SK-N-SH treated with all-trans-retinoic acid at 6 μM for 48 hours (cell line): ENCODE measurements at regions not wholly inside any gene's neighbourhood (a gene's known extent, or its start where the extent isn't known, plus 50 kb on each side); places are given as distances from the start of the nearest gene placed in this dataset.

Experiments
- ATAC-seq: fragments of 200-7000 bp; cut with Tn5 transposase; 3 replicates; pipeline ENCODE4 v1.9.1; 2020; ENCODE audit warnings: mild to moderate bottlenecking, moderate library complexity
- ARNTL ChIP-seq: fragments of 450-650 bp; formaldehyde crosslinking; IDR thresholded peaks from 2 replicates; pipeline ENCODE4 v1.5.0; 2020; ENCODE audit warnings: low read depth, mild to moderate bottlenecking, moderate library complexity, borderline replicate concordance
- BACH2 ChIP-seq: fragments of 250-450 bp; sonication (Bioruptor Pico); IDR thresholded peaks from 2 replicates; pipeline ENCODE4 v1.9.0; 2021; ENCODE audit warnings: mild to moderate bottlenecking, borderline replicate concordance
- ESRRG ChIP-seq: fragments of 250-450 bp; sonication (Bioruptor Pico); IDR thresholded peaks from 2 replicates; pipeline ENCODE4 v1.6.1; 2021; ENCODE audit warnings: mild to moderate bottlenecking
- GLIS3 ChIP-seq: fragments of 250-450 bp; sonication (Bioruptor Pico); IDR thresholded peaks from 2 replicates; pipeline ENCODE4 v1.5.0; 2020; ENCODE audit warnings: mild to moderate bottlenecking, moderate library complexity
- OSR1 ChIP-seq: fragments of 250-450 bp; sonication (Bioruptor Pico); IDR thresholded peaks from 2 replicates; pipeline ENCODE4 v1.8.0; 2022; ENCODE audit warnings: moderate library complexity, mild to moderate bottlenecking, inconsistent platforms
- PPARA ChIP-seq: fragments of 250-450 bp; sonication (Bioruptor Pico); IDR thresholded peaks from 2 replicates; pipeline ENCODE4 v1.5.0; 2020; ENCODE audit warnings: mild to moderate bottlenecking, borderline replicate concordance
- RARB ChIP-seq: fragments of 250-450 bp; sonication (Bioruptor Pico); IDR thresholded peaks from 2 replicates; pipeline ENCODE4 v1.8.0; 2021; ENCODE audit warnings: mild to moderate bottlenecking, moderate library complexity
- SNAI2 ChIP-seq: fragments of 250-450 bp; sonication (Bioruptor Pico); IDR thresholded peaks from 2 replicates; pipeline ENCODE4 v1.5.0; 2020; ENCODE audit warnings: mild to moderate bottlenecking, moderate library complexity
- TCF4 ChIP-seq: fragments of 250-450 bp; sonication (Bioruptor Pico); IDR thresholded peaks from 2 replicates; pipeline ENCODE4 v1.8.0; 2021; ENCODE audit warnings: mild to moderate bottlenecking, moderate library complexity, borderline replicate concordance
- TOX ChIP-seq: fragments of 250-450 bp; sonication (Bioruptor Pico); IDR thresholded peaks from 2 replicates; pipeline ENCODE4 v1.8.0; 2021; ENCODE audit warnings: mild to moderate bottlenecking, moderate library complexity, borderline replicate concordance
- ZC3H10 ChIP-seq: fragments of 250-450 bp; sonication (Bioruptor Pico); IDR thresholded peaks from 2 replicates; pipeline ENCODE4 v1.5.1; 2021; ENCODE audit warnings: mild to moderate bottlenecking, moderate library complexity
- ZFP3 ChIP-seq: fragments of 250-450 bp; sonication (Bioruptor Pico); IDR thresholded peaks from 2 replicates; pipeline ENCODE4 v1.5.0; 2020; ENCODE audit warnings: mild to moderate bottlenecking, moderate library complexity
- ZFP30 ChIP-seq: fragments of 450-650 bp; formaldehyde crosslinking; IDR thresholded peaks from 2 replicates; pipeline ENCODE4 v1.5.0; 2022; ENCODE audit warnings: mild to moderate bottlenecking, moderate library complexity
- ZNF565 ChIP-seq: fragments of 450-650 bp; formaldehyde crosslinking; conservative IDR thresholded peaks from 2 replicates; pipeline ENCODE4 v1.5.0; 2020; ENCODE audit warnings: low read depth, mild to moderate bottlenecking, moderate library complexity
- ZNF70 ChIP-seq: fragments of 450-650 bp; formaldehyde crosslinking; IDR thresholded peaks from 2 replicates; pipeline ENCODE4 v1.5.0; 2020; ENCODE audit warnings: mild to moderate bottlenecking, moderate library complexity
- ZNF8 ChIP-seq: fragments of 450-650 bp; formaldehyde crosslinking; IDR thresholded peaks from 2 replicates; pipeline ENCODE4 v1.5.0; 2020; ENCODE audit warnings: mild to moderate bottlenecking, moderate library complexity
- TF ChIP-seq, protein P1 (sequence below): fragments of 250-450 bp; sonication (Bioruptor Pico); IDR thresholded peaks from 2 replicates; pipeline ENCODE4 v1.5.1; 2021; ENCODE audit warnings: mild to moderate bottlenecking, moderate library complexity
- TF ChIP-seq, protein P2 (sequence below): fragments of 250-450 bp; sonication (Bioruptor Pico); IDR thresholded peaks from 2 replicates; pipeline ENCODE4 v1.5.0; 2020; ENCODE audit warnings: mild to moderate bottlenecking, moderate library complexity
- TF ChIP-seq, protein P3 (sequence below): fragments of 250-450 bp; sonication (Bioruptor Pico); IDR thresholded peaks from 2 replicates; pipeline ENCODE4 v1.8.0; 2021; ENCODE audit warnings: low read depth, mild to moderate bottlenecking, moderate library complexity, borderline replicate concordance
- TF ChIP-seq, protein P4 (sequence below): fragments of 250-450 bp; sonication (Bioruptor Pico); IDR thresholded peaks from 2 replicates; pipeline ENCODE4 v1.8.0; 2020; ENCODE audit warnings: mild to moderate bottlenecking, moderate library complexity, borderline replicate concordance

DNA sequence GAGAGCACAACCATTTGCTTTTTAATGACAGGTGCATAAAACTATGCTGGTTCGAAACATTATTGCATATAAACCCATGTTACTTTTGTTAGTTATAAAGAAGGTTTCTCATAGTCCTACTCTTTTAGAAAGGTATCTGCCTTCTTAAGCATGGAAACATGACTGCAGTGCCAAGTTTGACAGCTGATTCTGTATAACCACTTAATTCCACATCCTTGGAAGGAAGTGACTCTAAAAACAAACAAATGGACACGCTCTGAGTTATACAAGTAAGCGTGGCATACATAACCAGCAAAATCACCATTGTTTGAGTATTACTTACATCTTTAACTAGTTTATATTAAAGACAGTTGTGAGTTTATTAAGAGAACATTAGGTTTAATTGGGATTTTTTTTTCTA lies 125.0 kb upstream of the HDGFL1 start:
- no peak for ATAC-seq
- no peak for TF ChIP-seq ZNF8 (CRISPR knock-in tag)
- no peak for TF ChIP-seq PPARA (CRISPR knock-in tag)
- TF ChIP-seq, protein P1, sequence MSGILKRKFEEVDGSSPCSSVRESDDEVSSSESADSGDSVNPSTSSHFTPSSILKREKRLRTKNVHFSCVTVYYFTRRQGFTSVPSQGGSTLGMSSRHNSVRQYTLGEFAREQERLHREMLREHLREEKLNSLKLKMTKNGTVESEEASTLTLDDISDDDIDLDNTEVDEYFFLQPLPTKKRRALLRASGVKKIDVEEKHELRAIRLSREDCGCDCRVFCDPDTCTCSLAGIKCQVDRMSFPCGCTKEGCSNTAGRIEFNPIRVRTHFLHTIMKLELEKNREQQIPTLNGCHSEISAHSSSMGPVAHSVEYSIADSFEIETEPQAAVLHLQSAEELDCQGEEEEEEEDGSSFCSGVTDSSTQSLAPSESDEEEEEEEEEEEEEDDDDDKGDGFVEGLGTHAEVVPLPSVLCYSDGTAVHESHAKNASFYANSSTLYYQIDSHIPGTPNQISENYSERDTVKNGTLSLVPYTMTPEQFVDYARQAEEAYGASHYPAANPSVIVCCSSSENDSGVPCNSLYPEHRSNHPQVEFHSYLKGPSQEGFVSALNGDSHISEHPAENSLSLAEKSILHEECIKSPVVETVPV (CRISPR knock-in tag), result no peak
- TF ChIP-seq, protein P2, sequence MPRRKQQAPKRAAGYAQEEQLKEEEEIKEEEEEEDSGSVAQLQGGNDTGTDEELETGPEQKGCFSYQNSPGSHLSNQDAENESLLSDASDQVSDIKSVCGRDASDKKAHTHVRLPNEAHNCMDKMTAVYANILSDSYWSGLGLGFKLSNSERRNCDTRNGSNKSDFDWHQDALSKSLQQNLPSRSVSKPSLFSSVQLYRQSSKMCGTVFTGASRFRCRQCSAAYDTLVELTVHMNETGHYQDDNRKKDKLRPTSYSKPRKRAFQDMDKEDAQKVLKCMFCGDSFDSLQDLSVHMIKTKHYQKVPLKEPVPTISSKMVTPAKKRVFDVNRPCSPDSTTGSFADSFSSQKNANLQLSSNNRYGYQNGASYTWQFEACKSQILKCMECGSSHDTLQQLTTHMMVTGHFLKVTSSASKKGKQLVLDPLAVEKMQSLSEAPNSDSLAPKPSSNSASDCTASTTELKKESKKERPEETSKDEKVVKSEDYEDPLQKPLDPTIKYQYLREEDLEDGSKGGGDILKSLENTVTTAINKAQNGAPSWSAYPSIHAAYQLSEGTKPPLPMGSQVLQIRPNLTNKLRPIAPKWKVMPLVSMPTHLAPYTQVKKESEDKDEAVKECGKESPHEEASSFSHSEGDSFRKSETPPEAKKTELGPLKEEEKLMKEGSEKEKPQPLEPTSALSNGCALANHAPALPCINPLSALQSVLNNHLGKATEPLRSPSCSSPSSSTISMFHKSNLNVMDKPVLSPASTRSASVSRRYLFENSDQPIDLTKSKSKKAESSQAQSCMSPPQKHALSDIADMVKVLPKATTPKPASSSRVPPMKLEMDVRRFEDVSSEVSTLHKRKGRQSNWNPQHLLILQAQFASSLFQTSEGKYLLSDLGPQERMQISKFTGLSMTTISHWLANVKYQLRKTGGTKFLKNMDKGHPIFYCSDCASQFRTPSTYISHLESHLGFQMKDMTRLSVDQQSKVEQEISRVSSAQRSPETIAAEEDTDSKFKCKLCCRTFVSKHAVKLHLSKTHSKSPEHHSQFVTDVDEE (CRISPR knock-in tag), result no peak
- no peak for TF ChIP-seq ZNF70 (CRISPR knock-in tag)
- TF ChIP-seq TCF4 (CRISPR knock-in tag), result no peak
- no peak for TF ChIP-seq ARNTL (CRISPR knock-in tag)
- no peak for TF ChIP-seq OSR1 (CRISPR knock-in tag)
- TF ChIP-seq, protein P3, sequence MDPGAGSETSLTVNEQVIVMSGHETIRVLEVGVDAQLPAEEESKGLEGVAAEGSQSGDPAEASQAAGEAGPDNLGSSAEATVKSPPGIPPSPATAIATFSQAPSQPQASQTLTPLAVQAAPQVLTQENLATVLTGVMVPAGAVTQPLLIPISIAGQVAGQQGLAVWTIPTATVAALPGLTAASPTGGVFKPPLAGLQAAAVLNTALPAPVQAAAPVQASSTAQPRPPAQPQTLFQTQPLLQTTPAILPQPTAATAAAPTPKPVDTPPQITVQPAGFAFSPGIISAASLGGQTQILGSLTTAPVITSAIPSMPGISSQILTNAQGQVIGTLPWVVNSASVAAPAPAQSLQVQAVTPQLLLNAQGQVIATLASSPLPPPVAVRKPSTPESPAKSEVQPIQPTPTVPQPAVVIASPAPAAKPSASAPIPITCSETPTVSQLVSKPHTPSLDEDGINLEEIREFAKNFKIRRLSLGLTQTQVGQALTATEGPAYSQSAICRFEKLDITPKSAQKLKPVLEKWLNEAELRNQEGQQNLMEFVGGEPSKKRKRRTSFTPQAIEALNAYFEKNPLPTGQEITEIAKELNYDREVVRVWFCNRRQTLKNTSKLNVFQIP (CRISPR knock-in tag), result no peak
- no peak for TF ChIP-seq RARB (CRISPR knock-in tag)
- TF ChIP-seq GLIS3 (CRISPR knock-in tag), result no peak
- TF ChIP-seq ZFP30, result no peak
- TF ChIP-seq ZFP3 (CRISPR knock-in tag), result no peak
- TF ChIP-seq BACH2 (CRISPR knock-in tag), result no peak

DNA sequence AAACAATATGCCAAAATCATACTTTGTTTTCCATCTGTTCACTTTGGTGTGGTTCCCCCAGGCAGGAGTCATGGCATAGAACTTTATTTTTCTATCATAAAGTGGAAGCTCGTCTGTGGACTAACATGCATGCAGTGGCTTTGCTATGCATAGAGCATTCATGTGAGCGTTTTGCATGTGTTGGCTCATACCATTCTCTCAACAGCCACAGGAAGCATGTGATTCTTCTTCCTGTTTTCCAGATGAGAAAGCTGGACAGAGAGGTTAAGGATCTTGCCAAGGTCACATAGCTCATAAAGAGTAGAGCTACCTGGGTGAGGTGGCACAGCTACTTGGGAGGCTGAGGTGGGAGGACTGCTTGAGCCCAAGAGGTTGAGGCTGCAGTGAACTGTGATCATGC lies 123.4 kb upstream of the HDGFL1 start:
- no peak for TF ChIP-seq ZNF565 (CRISPR knock-in tag)
- TF ChIP-seq ARNTL (CRISPR knock-in tag), result no peak
- TF ChIP-seq GLIS3 (CRISPR knock-in tag), result no peak
- no peak for TF ChIP-seq RARB (CRISPR knock-in tag)
- no peak for TF ChIP-seq ZC3H10
- TF ChIP-seq OSR1 (CRISPR knock-in tag), result no peak
- no peak for TF ChIP-seq ESRRG (CRISPR knock-in tag)
- TF ChIP-seq BACH2 (CRISPR knock-in tag), result no peak
- TF ChIP-seq ZNF70 (CRISPR knock-in tag), result no peak
- TF ChIP-seq, protein P1 (CRISPR knock-in tag), result no peak
- TF ChIP-seq TOX (CRISPR knock-in tag), result no peak
- TF ChIP-seq SNAI2 (CRISPR knock-in tag), result no peak
- TF ChIP-seq, protein P2 (CRISPR knock-in tag), result no peak
- TF ChIP-seq, protein P4, sequence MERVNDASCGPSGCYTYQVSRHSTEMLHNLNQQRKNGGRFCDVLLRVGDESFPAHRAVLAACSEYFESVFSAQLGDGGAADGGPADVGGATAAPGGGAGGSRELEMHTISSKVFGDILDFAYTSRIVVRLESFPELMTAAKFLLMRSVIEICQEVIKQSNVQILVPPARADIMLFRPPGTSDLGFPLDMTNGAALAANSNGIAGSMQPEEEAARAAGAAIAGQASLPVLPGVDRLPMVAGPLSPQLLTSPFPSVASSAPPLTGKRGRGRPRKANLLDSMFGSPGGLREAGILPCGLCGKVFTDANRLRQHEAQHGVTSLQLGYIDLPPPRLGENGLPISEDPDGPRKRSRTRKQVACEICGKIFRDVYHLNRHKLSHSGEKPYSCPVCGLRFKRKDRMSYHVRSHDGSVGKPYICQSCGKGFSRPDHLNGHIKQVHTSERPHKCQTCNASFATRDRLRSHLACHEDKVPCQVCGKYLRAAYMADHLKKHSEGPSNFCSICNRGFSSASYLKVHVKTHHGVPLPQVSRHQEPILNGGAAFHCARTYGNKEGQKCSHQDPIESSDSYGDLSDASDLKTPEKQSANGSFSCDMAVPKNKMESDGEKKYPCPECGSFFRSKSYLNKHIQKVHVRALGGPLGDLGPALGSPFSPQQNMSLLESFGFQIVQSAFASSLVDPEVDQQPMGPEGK (CRISPR knock-in tag), result no peak
- no peak for ATAC-seq
